ENCODE measurements at regions not wholly inside any gene's neighbourhood (a gene's known extent, or its start where the extent isn't known, plus 50 kb on each side); places are given as distances from the start of the nearest gene placed in this dataset.

DNA sequence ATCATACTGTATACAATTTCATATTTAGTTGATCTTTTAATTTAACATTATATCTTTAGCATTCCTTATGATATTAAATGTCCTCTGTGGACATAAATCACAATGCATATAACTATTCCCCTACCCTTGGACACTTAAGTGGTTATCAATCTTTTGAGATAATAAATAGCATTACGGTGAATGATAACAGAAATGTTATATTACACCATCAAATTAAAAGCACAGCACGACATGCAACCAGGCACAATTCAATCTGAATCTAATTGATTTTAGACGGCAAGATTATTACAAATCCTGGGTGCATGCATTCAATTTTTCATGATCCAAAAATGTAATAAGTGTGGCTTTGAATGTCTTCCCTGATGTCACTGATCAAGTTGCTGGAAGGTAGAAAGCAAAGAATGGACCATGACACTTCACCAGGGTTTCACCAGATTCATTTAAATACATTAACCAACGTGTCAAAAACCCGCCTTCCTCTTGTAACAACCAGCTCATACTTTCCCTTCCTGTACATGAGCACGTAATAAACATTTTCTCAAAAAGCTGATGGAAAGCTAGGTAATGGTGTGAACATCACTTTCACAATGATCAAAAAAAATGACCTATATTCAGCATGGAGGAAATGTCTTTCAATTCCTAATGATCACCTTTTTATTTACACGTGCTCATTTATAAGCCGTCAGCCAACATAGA lies 513.7 kb upstream of the ID2 start:
- H3K27me3 ChIP-seq: no peaks in the 10 kb centered on the region
- H3K36me3 ChIP-seq: no peaks in the 10 kb centered on the region
- no peaks in the 10 kb centered on the region for H3K4me1 ChIP-seq
- DNase-seq: no peak
- H3K9me3 ChIP-seq: no peaks in the 10 kb centered on the region
- WGBS, 2 donors: 89 to 93% methylated on average over 8 of the region's 8 CpGs
- intact Hi-C loops (cut with DNase I): no loop called here
- no peak overlapping the region for H3K4me3 ChIP-seq (replicated peaks in 1 of 3)
- no peak overlapping the region for H3K27ac ChIP-seq
- TF ChIP-seq, protein P1, sequence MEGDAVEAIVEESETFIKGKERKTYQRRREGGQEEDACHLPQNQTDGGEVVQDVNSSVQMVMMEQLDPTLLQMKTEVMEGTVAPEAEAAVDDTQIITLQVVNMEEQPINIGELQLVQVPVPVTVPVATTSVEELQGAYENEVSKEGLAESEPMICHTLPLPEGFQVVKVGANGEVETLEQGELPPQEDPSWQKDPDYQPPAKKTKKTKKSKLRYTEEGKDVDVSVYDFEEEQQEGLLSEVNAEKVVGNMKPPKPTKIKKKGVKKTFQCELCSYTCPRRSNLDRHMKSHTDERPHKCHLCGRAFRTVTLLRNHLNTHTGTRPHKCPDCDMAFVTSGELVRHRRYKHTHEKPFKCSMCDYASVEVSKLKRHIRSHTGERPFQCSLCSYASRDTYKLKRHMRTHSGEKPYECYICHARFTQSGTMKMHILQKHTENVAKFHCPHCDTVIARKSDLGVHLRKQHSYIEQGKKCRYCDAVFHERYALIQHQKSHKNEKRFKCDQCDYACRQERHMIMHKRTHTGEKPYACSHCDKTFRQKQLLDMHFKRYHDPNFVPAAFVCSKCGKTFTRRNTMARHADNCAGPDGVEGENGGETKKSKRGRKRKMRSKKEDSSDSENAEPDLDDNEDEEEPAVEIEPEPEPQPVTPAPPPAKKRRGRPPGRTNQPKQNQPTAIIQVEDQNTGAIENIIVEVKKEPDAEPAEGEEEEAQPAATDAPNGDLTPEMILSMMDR (IDR thresholded peaks at IDR 0.05): no peak
- no peak for TF ChIP-seq POLR2A (IDR thresholded peaks at IDR 0.05)

DNA sequence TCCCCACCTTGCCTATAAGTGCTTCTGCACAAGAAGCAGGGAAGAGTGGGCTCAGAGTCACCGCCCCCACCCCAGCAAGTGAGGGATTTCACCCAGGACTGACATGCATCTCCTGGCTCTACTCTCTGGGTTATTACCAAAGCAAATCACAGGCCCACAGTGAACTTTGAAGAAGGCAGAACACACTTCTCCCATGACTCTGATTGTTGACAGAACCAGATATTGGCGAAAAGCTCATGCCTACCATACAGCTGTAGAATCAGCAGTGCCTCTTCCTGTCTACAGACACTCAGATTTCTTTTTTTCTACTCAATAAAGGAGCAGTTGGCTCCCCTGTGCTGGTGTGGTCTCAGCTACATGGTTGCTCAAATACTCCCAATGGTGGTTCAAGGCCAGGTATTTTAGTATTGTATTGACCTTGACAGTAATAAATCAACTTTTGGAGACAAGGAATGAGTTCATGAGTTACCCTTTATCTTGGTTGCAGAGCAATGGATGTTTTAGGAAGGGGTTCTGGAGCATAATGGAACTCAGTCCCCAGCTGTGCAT lies 512.9 kb upstream of the ID2 start:
- Histone ChIP-seq H3K4me1 (no peaks in the 10 kb centered on the region), H3K27ac (no peak overlapping the region), H3K36me3 (no peaks in the 10 kb centered on the region), H3K27me3 (no peaks in the 10 kb centered on the region), H3K4me3 (replicated peaks in 1 of 3) (no peak overlapping the region), H3K9me3 (no peaks in the 10 kb centered on the region)
- no peak for DNase-seq
- TF ChIP-seq POLR2A (IDR thresholded peaks at IDR 0.05): no peak
- TF ChIP-seq, protein P1 (IDR thresholded peaks at IDR 0.05): no peak
- intact Hi-C loops (cut with DNase I): no loop called here
- WGBS, 2 donors: 93% methylated on average over 2 of the region's 2 CpGs

DNA sequence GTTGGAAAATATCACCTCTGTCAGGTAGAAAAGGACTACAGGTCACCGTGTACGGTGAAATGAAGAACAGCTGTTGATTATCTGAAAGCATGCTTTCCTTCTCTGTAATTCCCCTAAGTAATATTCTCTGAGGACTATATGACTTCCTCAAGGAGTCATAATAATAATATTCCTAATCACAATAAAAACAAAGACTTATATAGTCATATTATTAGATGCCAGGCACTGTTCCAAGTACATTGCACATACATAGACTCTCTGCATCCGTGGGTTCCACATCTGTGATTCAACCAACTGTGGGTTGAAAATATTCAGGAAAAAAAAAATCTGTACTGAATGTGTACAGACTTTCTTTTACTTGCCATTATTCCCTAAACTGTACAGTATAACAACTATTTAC lies 512.4 kb upstream of the ID2 start:
- Histone ChIP-seq H3K27ac (no peak overlapping the region), H3K4me1 (no peaks in the 10 kb centered on the region), H3K4me3 (replicated peaks in 1 of 3) (no peak overlapping the region), H3K36me3 (no peaks in the 10 kb centered on the region), H3K27me3 (no peaks in the 10 kb centered on the region), H3K9me3 (no peaks in the 10 kb centered on the region)
- 75 to 80% methylated on average over 3 of the region's 3 CpGs for WGBS, 2 donors
- no peak for TF ChIP-seq POLR2A (IDR thresholded peaks at IDR 0.05)
- TF ChIP-seq, protein P1 (IDR thresholded peaks at IDR 0.05): no peak
- intact Hi-C loops (cut with DNase I): no loop called here
- no peak for DNase-seq

DNA sequence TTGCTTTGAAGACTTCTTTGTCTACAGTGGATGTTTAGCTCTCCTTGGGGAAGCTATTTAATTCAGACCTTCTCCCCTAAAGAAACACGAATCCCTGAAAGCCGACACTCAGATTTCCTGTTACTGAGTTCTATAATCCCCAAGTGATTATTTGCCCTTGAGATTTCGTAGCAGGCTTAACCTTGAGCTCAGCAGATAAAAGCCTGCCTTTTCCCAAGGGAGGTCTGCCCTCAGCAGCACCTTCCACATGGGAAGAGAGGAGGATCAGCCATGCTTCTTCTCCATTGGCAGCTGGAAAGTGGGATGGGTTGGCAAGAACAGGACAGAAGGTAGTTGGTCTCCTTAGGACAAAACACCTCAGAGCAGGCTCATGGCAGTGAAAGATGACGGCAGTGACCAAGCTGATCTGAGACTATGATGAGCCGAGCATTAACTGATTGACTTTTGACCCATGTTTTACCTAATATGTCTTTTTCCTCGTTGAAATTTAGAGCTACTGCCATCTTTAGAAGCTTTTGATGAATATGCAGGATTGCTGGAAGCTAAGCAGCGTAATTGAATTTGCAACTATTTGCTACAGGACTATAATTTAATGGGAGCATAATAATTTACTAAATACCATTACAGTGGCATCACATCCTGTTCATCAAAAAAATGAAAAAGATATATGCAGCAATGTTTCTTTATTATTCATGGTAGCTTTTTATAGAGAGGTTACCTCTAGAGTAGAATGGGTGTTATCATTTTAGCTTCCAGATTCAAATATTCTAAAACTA lies 511.1 kb upstream of the ID2 start:
- DNase-seq: no peak

More for the DNA sequence above, 511.1 kb upstream of the ID2 start:
- Histone ChIP-seq H3K4me3 (replicated peaks in 1 of 3) (no peak overlapping the region), H3K27ac (no peak overlapping the region), H3K4me1 (no peaks in the 10 kb centered on the region), H3K9me3 (no peaks in the 10 kb centered on the region), H3K27me3 (no peaks in the 10 kb centered on the region), H3K36me3 (no peaks in the 10 kb centered on the region)
- intact Hi-C loops (cut with DNase I): no loop called here
- 82 to 88% methylated on average over 7 of the region's 7 CpGs for WGBS, 2 donors
- no peak for TF ChIP-seq POLR2A (IDR thresholded peaks at IDR 0.05)
- TF ChIP-seq, protein P1 (IDR thresholded peaks at IDR 0.05): no peak
